Lower leg skin (tissue), 3 donors: ENCODE measurements at regions not wholly inside any gene's neighbourhood (a gene's known extent, or its start where the extent isn't known, plus 50 kb on each side); places are given as distances from the start of the nearest gene placed in this dataset.

Source experiments
- CTCF ChIP-seq, 3 donors: fragments of 450-650 bp; IDR thresholded peaks; one replicate each; pipeline ENCODE4 v1.5.1; 2016; ENCODE audit warnings: antibody characterized with exemption in 3 of 3, mild to moderate bottlenecking in 3 of 3, moderate library complexity in 2 of 3
- POLR2A ChIP-seq, 2 donors: fragments of 450-650 bp; IDR thresholded peaks; one replicate each; pipeline ENCODE4 v1.6.1; 2016 to 2017; ENCODE audit warnings: antibody characterized with exemption in 2 of 2, mild to moderate bottlenecking in 1 of 2, moderate library complexity in 1 of 2

- TF ChIP-seq POLR2A (IDR thresholded peaks at IDR 0.05) (no peak), CTCF (IDR thresholded peaks at IDR 0.05) (no peak)
Observed at GRCh38 chr1:81034291-81034690, 766.4 kb upstream of the ADGRL2 start.
